ENCODE measurements at regions not wholly inside any gene's neighbourhood (a gene's known extent, or its start where the extent isn't known, plus 50 kb on each side); places are given as distances from the start of the nearest gene placed in this dataset.

- no peak for TF ChIP-seq CTCF (IDR thresholded peaks at IDR 0.05; ENCODE audit: poor library complexity)
- TF ChIP-seq EZH2phosphoT487 (IDR thresholded peaks at IDR 0.05; ENCODE audit: low read depth, severe bottlenecking, unreplicated experiment) = no peak
Measured at GRCh38 chr12:13695781-13696180, 285.6 kb downstream of the GRIN2B start.
